Kidney epithelial cell (primary cell): ENCODE measurements at regions not wholly inside any gene's neighbourhood (a gene's known extent, or its start where the extent isn't known, plus 50 kb on each side); places are given as distances from the start of the nearest gene placed in this dataset.

ENCODE experiments used
- DNase-seq: peaks from one replicate; pipeline ENCODE4 v3.0.0-alpha.2; 2010; ENCODE audit warnings: low read depth
- H3K27me3 ChIP-seq: 2 replicates; pipeline ENCODE4 v1.6.0; 2011; ENCODE audit warnings: low read length; ENCODE audit not compliant: control insufficient read depth, insufficient read depth
- H3K36me3 ChIP-seq: 2 replicates; pipeline ENCODE4 v1.5.1; 2011; ENCODE audit warnings: low read length; ENCODE audit not compliant: control insufficient read depth, insufficient read depth
- H3K4me3 ChIP-seq: 2 replicates; pipeline ENCODE4 v1.5.1; 2011; ENCODE audit warnings: low read depth, mild to moderate bottlenecking, control low read depth, low read length
- TF ChIP-seq, protein P1 (sequence below): IDR thresholded peaks from 2 replicates; pipeline ENCODE4 v1.5.1; 2011; ENCODE audit warnings: mild to moderate bottlenecking, moderate library complexity, low read length, control low read depth, inconsistent platforms; ENCODE audit not compliant: insufficient read depth, poor library complexity, severe bottlenecking

DNA sequence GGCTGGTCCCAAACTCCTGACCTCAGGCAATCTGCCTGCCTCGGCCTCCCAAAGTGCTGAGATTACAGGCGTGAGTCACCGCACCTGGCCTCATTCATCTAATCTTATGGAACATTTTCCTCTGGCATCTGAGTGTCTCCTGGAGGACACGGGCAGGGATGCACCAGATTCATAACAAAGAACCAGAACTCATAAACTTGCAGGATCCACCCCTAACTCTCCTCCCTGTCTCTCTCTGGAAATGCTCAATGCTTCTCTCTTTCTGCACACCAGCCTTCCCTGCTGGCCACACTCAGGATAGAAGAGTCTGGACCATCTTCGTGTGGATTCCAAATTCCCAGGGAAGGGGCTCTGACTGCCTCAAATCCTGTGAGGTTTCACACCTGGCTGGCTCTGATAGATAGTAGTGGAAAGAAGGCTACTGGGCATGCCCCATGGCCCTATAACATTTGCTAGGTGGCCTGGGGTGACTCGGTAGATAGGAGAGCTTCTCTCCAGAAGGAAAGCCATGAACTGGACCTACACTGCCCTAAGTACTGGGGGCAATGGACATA lies 483.2 kb upstream of the GYPC start:
- H3K36me3 ChIP-seq, result no peaks in the 10 kb centered on the region
- H3K27me3 ChIP-seq, result no peaks in the 10 kb centered on the region
- H3K4me3 ChIP-seq, result no peak overlapping the region
- TF ChIP-seq, protein P1, sequence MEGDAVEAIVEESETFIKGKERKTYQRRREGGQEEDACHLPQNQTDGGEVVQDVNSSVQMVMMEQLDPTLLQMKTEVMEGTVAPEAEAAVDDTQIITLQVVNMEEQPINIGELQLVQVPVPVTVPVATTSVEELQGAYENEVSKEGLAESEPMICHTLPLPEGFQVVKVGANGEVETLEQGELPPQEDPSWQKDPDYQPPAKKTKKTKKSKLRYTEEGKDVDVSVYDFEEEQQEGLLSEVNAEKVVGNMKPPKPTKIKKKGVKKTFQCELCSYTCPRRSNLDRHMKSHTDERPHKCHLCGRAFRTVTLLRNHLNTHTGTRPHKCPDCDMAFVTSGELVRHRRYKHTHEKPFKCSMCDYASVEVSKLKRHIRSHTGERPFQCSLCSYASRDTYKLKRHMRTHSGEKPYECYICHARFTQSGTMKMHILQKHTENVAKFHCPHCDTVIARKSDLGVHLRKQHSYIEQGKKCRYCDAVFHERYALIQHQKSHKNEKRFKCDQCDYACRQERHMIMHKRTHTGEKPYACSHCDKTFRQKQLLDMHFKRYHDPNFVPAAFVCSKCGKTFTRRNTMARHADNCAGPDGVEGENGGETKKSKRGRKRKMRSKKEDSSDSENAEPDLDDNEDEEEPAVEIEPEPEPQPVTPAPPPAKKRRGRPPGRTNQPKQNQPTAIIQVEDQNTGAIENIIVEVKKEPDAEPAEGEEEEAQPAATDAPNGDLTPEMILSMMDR, result no peak
- DNase-seq, result no peak

DNA sequence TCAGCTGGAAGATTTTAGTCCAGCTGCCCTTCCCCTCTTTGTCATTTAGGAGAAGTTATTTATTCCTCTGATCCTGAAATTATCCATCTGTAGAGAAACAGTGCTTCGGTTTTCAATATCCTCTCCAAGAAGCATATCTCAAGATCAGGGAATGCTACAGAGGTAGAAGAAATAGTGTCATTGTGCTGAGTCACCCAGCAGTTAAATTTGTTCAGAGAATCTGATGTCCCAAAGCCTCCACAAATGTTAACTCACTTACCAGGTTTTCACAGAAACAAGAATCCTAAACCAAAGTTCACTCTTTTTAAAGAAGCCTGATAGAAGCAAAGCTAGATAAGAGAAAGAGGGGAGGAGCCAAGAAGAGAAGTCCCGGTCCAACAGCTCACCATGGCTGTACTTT lies 480.7 kb upstream of the GYPC start:
- no peak for DNase-seq

DNA sequence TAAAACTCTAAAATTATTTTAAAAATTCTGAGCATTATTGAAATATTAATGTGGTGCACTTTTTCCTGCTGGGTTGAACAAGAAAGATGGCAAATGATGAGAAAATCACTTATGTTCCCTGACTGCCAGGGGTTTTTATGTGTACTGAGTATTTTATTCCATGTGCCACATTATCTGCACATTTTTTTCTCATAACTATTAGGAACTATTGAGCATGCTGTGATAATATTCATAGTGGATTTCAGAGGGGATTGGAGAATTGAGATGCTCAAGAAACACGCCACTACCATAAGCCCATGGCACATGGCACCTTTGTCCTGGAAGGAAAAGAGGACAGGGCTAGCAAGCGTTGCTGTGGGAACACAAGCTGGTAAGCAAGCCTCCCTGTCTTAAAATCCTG lies 478.5 kb upstream of the GYPC start:
- TF ChIP-seq, protein P1, result no peak
- Histone ChIP-seq H3K27me3 (no peaks in the 10 kb centered on the region), H3K36me3 (no peaks in the 10 kb centered on the region), H3K4me3 (no peak overlapping the region)
- no peak for DNase-seq

More for the DNA sequence above, 480.7 kb upstream of the GYPC start:
- TF ChIP-seq, protein P1, result no peak
- Histone ChIP-seq H3K36me3 (no peaks in the 10 kb centered on the region), H3K4me3 (no peak overlapping the region), H3K27me3 (no peaks in the 10 kb centered on the region)

DNA sequence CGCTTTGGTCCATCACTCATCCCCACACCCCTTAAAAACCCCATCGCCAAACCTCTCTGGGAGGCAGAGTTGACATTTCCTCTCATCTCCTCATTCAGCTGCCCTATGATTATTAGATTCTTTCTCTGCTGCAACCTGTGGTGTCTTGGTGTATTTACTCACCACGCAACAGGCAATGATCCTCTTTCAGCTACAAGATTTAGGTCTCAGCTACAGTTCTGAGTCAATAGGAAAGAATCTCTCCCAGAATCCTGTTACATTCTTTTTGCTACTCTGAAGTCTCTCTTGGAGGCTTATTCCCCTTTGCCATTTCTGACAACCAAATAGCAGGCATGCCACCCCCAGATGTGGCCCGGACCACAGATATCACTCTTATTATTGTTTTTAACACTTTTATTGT lies 468.3 kb upstream of the GYPC start:
- Histone ChIP-seq H3K4me3 (no peak overlapping the region), H3K36me3 (no peaks in the 10 kb centered on the region), H3K27me3 (no peaks in the 10 kb centered on the region)
- DNase-seq, result no peak
- TF ChIP-seq, protein P1, result no peak

DNA sequence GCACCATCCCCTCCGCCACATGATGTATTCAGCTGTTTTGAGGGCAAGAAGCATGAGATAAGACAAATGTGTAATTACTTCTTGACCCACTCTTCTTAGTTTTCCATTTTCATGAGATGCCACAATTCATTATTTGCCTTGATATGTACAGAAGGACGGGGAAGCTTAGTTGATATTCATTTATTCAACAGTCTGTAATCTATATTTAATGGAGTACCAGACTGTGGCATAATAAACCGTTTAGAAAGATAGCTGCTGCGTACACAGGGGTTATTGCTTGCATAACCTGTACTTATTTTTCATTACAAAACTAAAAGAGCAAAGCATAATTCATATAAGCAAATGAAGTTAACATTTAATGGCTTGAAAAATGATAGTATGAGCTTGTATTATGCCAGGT lies 466.4 kb upstream of the GYPC start:
- H3K27me3 ChIP-seq, result no peaks in the 10 kb centered on the region
- TF ChIP-seq, protein P1, result no peak
- H3K36me3 ChIP-seq, result no peaks in the 10 kb centered on the region
- no peak for DNase-seq
- no peak overlapping the region for H3K4me3 ChIP-seq

DNA sequence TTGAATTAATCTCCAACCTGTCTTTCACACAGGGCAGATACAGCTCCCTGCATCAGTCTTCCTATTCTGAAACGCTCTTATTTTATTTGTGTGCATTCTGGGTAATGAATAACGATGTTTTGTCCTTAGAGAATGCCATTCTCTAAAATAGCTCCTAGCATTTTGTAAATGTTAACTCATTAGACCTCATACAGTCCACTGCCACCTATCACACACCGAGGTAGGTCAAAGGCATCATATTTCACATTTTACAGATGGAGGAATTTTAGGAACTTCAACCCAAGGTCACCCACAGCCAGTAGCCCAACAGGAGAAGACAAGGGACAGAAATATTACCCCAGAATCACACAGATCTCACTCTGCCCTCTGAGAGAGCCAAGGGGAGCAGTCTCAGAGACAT lies 455.4 kb upstream of the GYPC start:
- Histone ChIP-seq H3K4me3 (no peak overlapping the region), H3K27me3 (no peaks in the 10 kb centered on the region), H3K36me3 (no peaks in the 10 kb centered on the region)
- DNase-seq, result no peak
- TF ChIP-seq, protein P1, result no peak
